ENCODE measurements at regions not wholly inside any gene's neighbourhood (a gene's known extent, or its start where the extent isn't known, plus 50 kb on each side); places are given as distances from the start of the nearest gene placed in this dataset.
A peak's percentile ranks its signal among the peaks of the same experiment; 100 is the strongest.

GRCh38 chr2:39608686-39609441 is 56.9 kb upstream of the TMEM178A start:
- H3K9me3 ChIP-seq (ENCODE audit: control extremely low read depth in 1 of 5, control insufficient read depth in 4 of 5, insufficient read depth in 2 of 5, low read depth in 1 of 5, low read length in 4 of 5) = no peaks in the 10 kb centered on the region
- peaks cover 0 to 15% (median 0%) of the 10 kb centered on the region in 4 experiments for H3K4me1 ChIP-seq (ENCODE audit: control extremely low read depth in 1 of 4, control insufficient read depth in 4 of 4, insufficient read depth in 4 of 4, low read length in 3 of 4)

GRCh38 chr2:39609917-39610316 is 55.8 kb upstream of the TMEM178A start:
- DNase-seq = no peak
- POLR2A ChIA-PET = no interaction called here
- 100% methylated on average over 1 of the region's 2 CpGs for WGBS (ENCODE audit: insufficient coverage)
- no peak overlapping the region for H3K27ac ChIP-seq (ENCODE audit: insufficient read depth in 1 of 2, low read depth in 1 of 2, low read length in 2 of 2, poor library complexity in 1 of 2, severe bottlenecking in 2 of 2)
- no peaks in the 10 kb centered on the region for H3K36me3 ChIP-seq (ENCODE audit: control insufficient read depth in 4 of 4, insufficient read depth in 4 of 4, low read length in 3 of 4)
- H3K27me3 ChIP-seq (replicated peaks in 2 of 5; ENCODE audit: control insufficient read depth in 4 of 5, insufficient read depth in 5 of 5, low read length in 4 of 5) = no peaks in the 10 kb centered on the region
- CTCF ChIA-PET = interaction anchor here (0.9 to 1.6 kb wide), 3 partner anchors 10 to 87 kb away, joined by 3 to 4 read pairs (median 3); no protein-coding TSS in a partner anchor
- peaks cover 0 to 15% (median 0%) of the 10 kb centered on the region in 4 experiments for H3K4me1 ChIP-seq (ENCODE audit: control extremely low read depth in 1 of 4, control insufficient read depth in 4 of 4, insufficient read depth in 4 of 4, low read length in 3 of 4)
- no peak overlapping the region for H3K4me3 ChIP-seq (ENCODE audit: control insufficient read depth in 1 of 7, extremely low read depth in 1 of 7, insufficient read depth in 4 of 7, low read depth in 2 of 7, low read length in 6 of 7)
- H3K9me3 ChIP-seq (ENCODE audit: control extremely low read depth in 1 of 5, control insufficient read depth in 4 of 5, insufficient read depth in 2 of 5, low read depth in 1 of 5, low read length in 4 of 5) = no peaks in the 10 kb centered on the region

More at GRCh38 chr2:39608686-39609441, 56.9 kb upstream of the TMEM178A start:
- Histone ChIP-seq H3K36me3 (ENCODE audit: control insufficient read depth in 4 of 4, insufficient read depth in 4 of 4, low read length in 3 of 4) (no peaks in the 10 kb centered on the region), H3K27ac (ENCODE audit: insufficient read depth in 1 of 2, low read depth in 1 of 2, low read length in 2 of 2, poor library complexity in 1 of 2, severe bottlenecking in 2 of 2) (no peak overlapping the region), H3K4me3 (ENCODE audit: control insufficient read depth in 1 of 7, extremely low read depth in 1 of 7, insufficient read depth in 4 of 7, low read depth in 2 of 7, low read length in 6 of 7) (no peak overlapping the region), H3K27me3 (replicated peaks in 2 of 5; ENCODE audit: control insufficient read depth in 4 of 5, insufficient read depth in 5 of 5, low read length in 4 of 5) (no peaks in the 10 kb centered on the region)
- ChIA-PET POLR2A (no interaction called here), CTCF (interaction anchor here (0.9 to 7.9 kb wide), 2 partner anchors 11 to 16 kb away, joined by 4 to 51 read pairs; no protein-coding TSS in a partner anchor)
- 94% methylated on average over 6 of the region's 6 CpGs for WGBS (ENCODE audit: insufficient coverage)
- peak in 2 of 3 donors; percentile 20 to 26 for DNase-seq

- H3K4me3 ChIP-seq (ENCODE audit: control insufficient read depth in 1 of 7, extremely low read depth in 1 of 7, insufficient read depth in 4 of 7, low read depth in 2 of 7, low read length in 6 of 7) = no peak overlapping the region
- ChIA-PET POLR2A (no interaction called here), CTCF (interaction anchor here (1.8 to 2.0 kb wide), 2 partner anchors 9 to 14 kb away, joined by 4 to 5 read pairs; no protein-coding TSS in a partner anchor)
- H3K9me3 ChIP-seq (ENCODE audit: control extremely low read depth in 1 of 5, control insufficient read depth in 4 of 5, insufficient read depth in 2 of 5, low read depth in 1 of 5, low read length in 4 of 5) = no peaks in the 10 kb centered on the region
- H3K36me3 ChIP-seq (ENCODE audit: control insufficient read depth in 4 of 4, insufficient read depth in 4 of 4, low read length in 3 of 4) = no peaks in the 10 kb centered on the region
- WGBS (ENCODE audit: insufficient coverage) = no CpG with 5 or more reads among the region's 1 CpG
- peaks cover 10 to 22% (median 17%) of the 10 kb centered on the region in 4 experiments for H3K4me1 ChIP-seq (ENCODE audit: control extremely low read depth in 1 of 4, control insufficient read depth in 4 of 4, insufficient read depth in 4 of 4, low read length in 3 of 4)
- no peak for DNase-seq
- H3K27ac ChIP-seq (ENCODE audit: insufficient read depth in 1 of 2, low read depth in 1 of 2, low read length in 2 of 2, poor library complexity in 1 of 2, severe bottlenecking in 2 of 2) = no peak overlapping the region
- H3K27me3 ChIP-seq (replicated peaks in 2 of 5; ENCODE audit: control insufficient read depth in 4 of 5, insufficient read depth in 5 of 5, low read length in 4 of 5) = no peaks in the 10 kb centered on the region
Observed at GRCh38 chr2:39615675-39616074, 50.0 kb upstream of the TMEM178A start.
